Upper lobe of left lung (tissue), 4 donors: ENCODE measurements at regions not wholly inside any gene's neighbourhood (a gene's known extent, or its start where the extent isn't known, plus 50 kb on each side); places are given as distances from the start of the nearest gene placed in this dataset.

Source experiments
- EP300 ChIP-seq, 4 donors: sonication (generic); formaldehyde crosslinking; IDR thresholded peaks; one replicate each; pipeline ENCODE4 v1.5.1; 2017; ENCODE audit warnings: antibody characterized with exemption in 4 of 4, control low read depth in 2 of 4
- POLR2A ChIP-seq, 4 donors: fragments of 450-650 bp; IDR thresholded peaks; one replicate each; pipeline ENCODE4 v1.5.1; 2016 to 2017; ENCODE audit warnings: antibody characterized with exemption in 4 of 4, mild to moderate bottlenecking in 2 of 4
- POLR2AphosphoS5 ChIP-seq, 2 donors: sonication (generic); formaldehyde crosslinking; IDR thresholded peaks; one replicate each; pipeline ENCODE4 v1.5.1; 2017; ENCODE audit warnings: antibody characterized with exemption in 2 of 2
- TF ChIP-seq, protein P1 (sequence below), 6 experiments: fragments of 450-650 bp in 4 of 6; fragments of 200-600 bp in 2 of 6; sonication (generic) in 2 of 6; IDR thresholded peaks; one replicate each; pipeline ENCODE4 v1.5.1; 2016 to 2019; ENCODE audit warnings: antibody characterized with exemption in 6 of 6

DNA sequence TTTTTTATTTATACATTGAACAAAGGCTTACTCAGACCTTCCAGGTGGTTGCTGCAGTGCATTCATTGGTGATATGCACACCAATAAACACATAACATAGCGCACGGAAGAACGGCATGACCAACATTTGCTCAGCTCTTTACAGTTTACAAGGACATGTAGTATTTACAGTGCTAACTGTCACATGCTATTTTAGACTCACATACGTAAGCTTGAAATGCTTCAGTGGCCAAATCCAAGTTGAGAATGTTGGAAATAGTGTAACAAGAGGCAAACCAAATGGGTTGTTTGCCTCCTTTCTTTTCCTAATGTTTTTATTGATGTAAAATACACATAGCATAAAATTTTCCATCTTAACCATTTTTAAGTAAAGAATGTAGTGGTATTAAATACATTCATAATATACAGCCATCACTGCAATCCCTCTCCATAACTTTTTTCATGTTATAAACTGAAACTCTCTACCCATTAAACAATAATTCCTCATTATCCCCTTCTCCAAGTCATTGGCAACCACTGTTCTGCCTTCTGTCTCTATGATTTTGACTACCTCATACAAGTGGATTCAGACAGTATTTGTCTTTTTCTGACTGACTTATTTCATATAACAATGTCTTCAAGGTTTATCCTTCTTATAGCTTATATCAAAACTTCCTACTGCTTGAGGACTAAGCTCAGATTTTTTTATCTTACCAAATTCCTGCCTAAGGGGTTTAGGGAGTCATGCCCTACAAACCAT lies 1722.9 kb upstream of the AGA start:
- TF ChIP-seq POLR2A (IDR thresholded peaks at IDR 0.05) (no peak), EP300 (IDR thresholded peaks at IDR 0.05) (no peak), POLR2AphosphoS5 (IDR thresholded peaks at IDR 0.05) (no peak)
- TF ChIP-seq, protein P1, sequence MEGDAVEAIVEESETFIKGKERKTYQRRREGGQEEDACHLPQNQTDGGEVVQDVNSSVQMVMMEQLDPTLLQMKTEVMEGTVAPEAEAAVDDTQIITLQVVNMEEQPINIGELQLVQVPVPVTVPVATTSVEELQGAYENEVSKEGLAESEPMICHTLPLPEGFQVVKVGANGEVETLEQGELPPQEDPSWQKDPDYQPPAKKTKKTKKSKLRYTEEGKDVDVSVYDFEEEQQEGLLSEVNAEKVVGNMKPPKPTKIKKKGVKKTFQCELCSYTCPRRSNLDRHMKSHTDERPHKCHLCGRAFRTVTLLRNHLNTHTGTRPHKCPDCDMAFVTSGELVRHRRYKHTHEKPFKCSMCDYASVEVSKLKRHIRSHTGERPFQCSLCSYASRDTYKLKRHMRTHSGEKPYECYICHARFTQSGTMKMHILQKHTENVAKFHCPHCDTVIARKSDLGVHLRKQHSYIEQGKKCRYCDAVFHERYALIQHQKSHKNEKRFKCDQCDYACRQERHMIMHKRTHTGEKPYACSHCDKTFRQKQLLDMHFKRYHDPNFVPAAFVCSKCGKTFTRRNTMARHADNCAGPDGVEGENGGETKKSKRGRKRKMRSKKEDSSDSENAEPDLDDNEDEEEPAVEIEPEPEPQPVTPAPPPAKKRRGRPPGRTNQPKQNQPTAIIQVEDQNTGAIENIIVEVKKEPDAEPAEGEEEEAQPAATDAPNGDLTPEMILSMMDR (IDR thresholded peaks at IDR 0.05), result no peak
